Body of pancreas (tissue), 4 donors: ENCODE measurements at regions not wholly inside any gene's neighbourhood (a gene's known extent, or its start where the extent isn't known, plus 50 kb on each side); places are given as distances from the start of the nearest gene placed in this dataset.
"Not testable (repeated sequence)": the region's sequence is repeated elsewhere in the genome, so short reads cannot be mapped to it uniquely, and the experiment has no call there.

Experiments used
- ATAC-seq: fragments of 150-250 bp; one replicate; pipeline ENCODE4 v1.9.1; 2016
- DNase-seq, 4 donors: peaks; one replicate each; pipeline ENCODE4 v3.0.0-alpha.2; 2019
- H3K27ac ChIP-seq, 4 donors: fragments of 200-600 bp; sonication (generic); 1 replicate in 3 of 4; 2 replicates in 1 of 4; pipeline versions ENCODE4 v1.5.1 to v1.6.1; 2016 to 2019; ENCODE audit warnings: mild to moderate bottlenecking in 1 of 4, mixed read lengths in 1 of 4, moderate library complexity in 1 of 4
- H3K27me3 ChIP-seq, 2 donors: fragments of 200-600 bp; sonication (generic); one replicate each; pipeline ENCODE4 v1.6.0; 2016; ENCODE audit warnings: mild to moderate bottlenecking in 1 of 2
- H3K36me3 ChIP-seq, 2 donors: fragments of 200-600 bp; sonication (generic); replicated peaks in 1 of 2; 2 replicates each; pipeline ENCODE4 v1.5.1; 2016; ENCODE audit warnings: low read depth in 2 of 2; ENCODE audit not compliant: insufficient read depth in 1 of 2
- H3K4me1 ChIP-seq: fragments of 200-600 bp; sonication (generic); one replicate; pipeline ENCODE4 v1.6.0; 2016
- H3K4me3 ChIP-seq, 2 donors: fragments of 200-600 bp; sonication (generic); 1 replicate in 1 of 2; 2 replicates in 1 of 2; pipeline ENCODE4 v1.5.1; 2016 to 2019
- H3K9me3 ChIP-seq, 3 donors: fragments of 200-600 bp; sonication (generic); 1 replicate in 2 of 3; 2 replicates in 1 of 3; pipeline ENCODE4 v1.5.1; 2016
- POLR2A ChIP-seq, 3 donors: fragments of 450-650 bp; IDR thresholded peaks; one replicate each; pipeline ENCODE4 v1.6.1; 2016; ENCODE audit warnings: antibody characterized with exemption in 3 of 3, mild to moderate bottlenecking in 2 of 3
- WGBS, 2 donors: methylation state at CpG; one replicate each; pipeline ENCODE4 v1.1.5; 2017; 5-methylcytosine and 5-hydroxymethylcytosine counted together
- intact Hi-C: fragments of 100-400 bp; cut with DNase I; formaldehyde crosslinking; loops from one replicate; pipeline ENCODE4 v1.15.1; 2023
- TF ChIP-seq, protein P1 (sequence below), 7 experiments: fragments of 450-650 bp in 4 of 7; fragments of 200-600 bp in 3 of 7; sonication (generic) in 3 of 7; IDR thresholded peaks; one replicate each; pipeline ENCODE4 v1.5.1; 2016 to 2019; ENCODE audit warnings: antibody characterized with exemption in 7 of 7

DNA sequence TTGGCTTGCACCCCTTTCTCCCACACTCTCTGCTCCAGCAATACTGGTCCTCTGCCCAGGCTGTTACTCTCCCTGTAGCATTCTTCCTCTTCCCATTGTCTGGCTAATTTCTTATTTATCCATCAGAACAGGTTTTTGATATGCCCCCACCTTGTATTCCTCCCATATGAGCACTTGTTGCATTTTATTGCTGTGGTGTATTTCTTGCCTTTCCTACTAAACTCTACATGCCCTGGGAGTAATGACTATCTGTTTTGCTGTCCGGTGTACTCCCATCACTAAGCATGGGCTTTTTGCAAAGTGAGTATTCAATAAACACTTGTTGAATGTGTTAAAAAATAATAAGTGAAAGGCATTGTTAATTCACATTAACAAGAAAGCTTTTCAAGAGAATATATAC is 104.3 kb upstream of the RANBP3L start:
- DNase-seq: no peak
- no peaks in the 10 kb centered on the region for H3K9me3 ChIP-seq
- H3K4me3 ChIP-seq: no peak overlapping the region
- TF ChIP-seq, protein P1, sequence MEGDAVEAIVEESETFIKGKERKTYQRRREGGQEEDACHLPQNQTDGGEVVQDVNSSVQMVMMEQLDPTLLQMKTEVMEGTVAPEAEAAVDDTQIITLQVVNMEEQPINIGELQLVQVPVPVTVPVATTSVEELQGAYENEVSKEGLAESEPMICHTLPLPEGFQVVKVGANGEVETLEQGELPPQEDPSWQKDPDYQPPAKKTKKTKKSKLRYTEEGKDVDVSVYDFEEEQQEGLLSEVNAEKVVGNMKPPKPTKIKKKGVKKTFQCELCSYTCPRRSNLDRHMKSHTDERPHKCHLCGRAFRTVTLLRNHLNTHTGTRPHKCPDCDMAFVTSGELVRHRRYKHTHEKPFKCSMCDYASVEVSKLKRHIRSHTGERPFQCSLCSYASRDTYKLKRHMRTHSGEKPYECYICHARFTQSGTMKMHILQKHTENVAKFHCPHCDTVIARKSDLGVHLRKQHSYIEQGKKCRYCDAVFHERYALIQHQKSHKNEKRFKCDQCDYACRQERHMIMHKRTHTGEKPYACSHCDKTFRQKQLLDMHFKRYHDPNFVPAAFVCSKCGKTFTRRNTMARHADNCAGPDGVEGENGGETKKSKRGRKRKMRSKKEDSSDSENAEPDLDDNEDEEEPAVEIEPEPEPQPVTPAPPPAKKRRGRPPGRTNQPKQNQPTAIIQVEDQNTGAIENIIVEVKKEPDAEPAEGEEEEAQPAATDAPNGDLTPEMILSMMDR (IDR thresholded peaks at IDR 0.05): no peak
- TF ChIP-seq POLR2A (IDR thresholded peaks at IDR 0.05): no peak
- H3K4me1 ChIP-seq: peaks cover 5% of the 10 kb centered on the region
- H3K27me3 ChIP-seq: no peaks in the 10 kb centered on the region
- intact Hi-C loops: no loop called here
- no peak overlapping the region for H3K27ac ChIP-seq
- WGBS, 2 donors: 87 to 100% methylated on average over 1 of the region's 1 CpG
- ATAC-seq: no peak
- H3K36me3 ChIP-seq: no peaks in the 10 kb centered on the region

DNA sequence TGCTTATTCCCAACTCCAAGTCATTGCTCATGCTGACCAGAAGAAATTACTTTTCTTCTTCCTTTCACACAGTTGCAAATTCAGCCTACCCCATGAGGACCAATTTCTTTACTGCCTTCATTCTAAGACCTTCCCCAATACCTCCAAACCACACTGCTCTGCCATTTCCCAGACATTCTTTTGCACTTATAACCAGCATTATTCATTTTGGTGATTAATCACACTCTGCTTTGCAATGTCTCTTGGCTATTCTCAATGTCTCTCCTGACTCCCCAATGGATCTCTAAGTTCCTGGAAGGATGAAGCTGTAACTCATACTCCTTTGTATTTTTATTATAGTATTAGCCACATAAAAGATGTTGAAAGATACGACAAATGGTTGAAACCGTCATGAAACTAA is 105.7 kb upstream of the RANBP3L start:
- WGBS, 2 donors: 82 to 91% methylated on average over 2 of the region's 2 CpGs
- intact Hi-C loops: no loop called here
- no peaks in the 10 kb centered on the region for H3K36me3 ChIP-seq
- no peak overlapping the region for H3K27ac ChIP-seq
- TF ChIP-seq, protein P1 (IDR thresholded peaks at IDR 0.05): no peak
- no peak for TF ChIP-seq POLR2A (IDR thresholded peaks at IDR 0.05)
- no peaks in the 10 kb centered on the region for H3K9me3 ChIP-seq
- DNase-seq (no peak), ATAC-seq (no peak)
- H3K4me1 ChIP-seq: peaks cover 5% of the 10 kb centered on the region
- no peaks in the 10 kb centered on the region for H3K27me3 ChIP-seq
- no peak overlapping the region for H3K4me3 ChIP-seq

DNA sequence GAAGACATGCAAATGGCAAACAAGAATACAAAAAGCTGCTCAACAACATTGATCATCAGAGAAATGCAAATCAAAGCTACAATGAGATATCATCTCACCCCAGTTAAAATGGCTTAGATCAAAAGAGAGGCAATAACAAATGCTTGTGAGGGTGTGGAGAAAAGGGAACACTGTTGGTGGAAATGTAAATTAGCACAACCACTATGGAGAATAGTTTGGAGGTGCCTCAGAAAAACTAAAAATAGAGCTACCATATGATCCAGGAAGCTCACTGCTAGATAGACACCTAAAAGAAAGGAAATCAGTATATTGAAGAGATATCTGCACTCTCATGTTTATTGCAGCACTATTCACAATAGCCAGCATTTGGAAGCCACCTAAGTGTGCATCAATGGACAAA is 108.0 kb upstream of the RANBP3L start:
- intact Hi-C loops: not testable (repeated sequence)

DNA sequence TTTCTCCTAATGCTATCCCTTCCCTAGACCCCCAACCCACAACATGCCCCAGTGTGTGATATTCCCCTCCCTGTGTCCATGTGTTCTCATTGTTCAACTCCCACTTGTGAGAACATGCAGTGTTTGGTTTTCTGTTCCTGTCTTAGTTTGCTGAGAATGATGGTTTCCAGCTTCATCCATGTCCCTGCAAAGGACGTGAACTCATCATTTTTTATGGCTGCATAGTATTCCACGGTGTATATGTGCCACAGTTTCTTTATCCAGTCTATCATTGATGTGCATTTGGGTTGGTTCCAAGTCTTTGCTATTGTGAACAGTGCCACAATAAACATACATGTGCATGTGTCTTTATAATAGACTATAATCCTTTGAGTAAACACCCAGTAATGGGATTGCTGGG is 109.0 kb upstream of the RANBP3L start:
- WGBS, 2 donors: 84 to 94% methylated on average over 2 of the region's 2 CpGs
- ATAC-seq, H3K36me3 ChIP-seq, DNase-seq, H3K9me3 ChIP-seq, H3K4me1 ChIP-seq, H3K27ac ChIP-seq, H3K27me3 ChIP-seq, H3K4me3 ChIP-seq, intact Hi-C loops: not testable (repeated sequence)

More for the DNA sequence above, 108.0 kb upstream of the RANBP3L start:
- H3K9me3 ChIP-seq, H3K4me3 ChIP-seq, H3K4me1 ChIP-seq, H3K36me3 ChIP-seq, DNase-seq, H3K27ac ChIP-seq, H3K27me3 ChIP-seq, ATAC-seq: not testable (repeated sequence)

GRCh38 chr5:36414869-36415282 is 113.2 kb upstream of the RANBP3L start:
- no peak for DNase-seq
- H3K27me3 ChIP-seq: no peaks in the 10 kb centered on the region
- H3K4me1 ChIP-seq: no peaks in the 10 kb centered on the region
- no peak overlapping the region for H3K27ac ChIP-seq
- ATAC-seq: no peak
- no peaks in the 10 kb centered on the region for H3K9me3 ChIP-seq
- intact Hi-C loops: loop anchor here (5.0 kb wide), 2 partner anchors 92 to 277 kb away; no protein-coding TSS in a partner anchor
- 27 to 28% methylated on average over 3 of the region's 3 CpGs for WGBS, 2 donors
- no peak overlapping the region for H3K4me3 ChIP-seq
- no peaks in the 10 kb centered on the region for H3K36me3 ChIP-seq
- TF ChIP-seq POLR2A (IDR thresholded peaks at IDR 0.05): no peak
- TF ChIP-seq, protein P1 (IDR thresholded peaks at IDR 0.05): peak; percentile 12 to 67 (median 54)

- Histone ChIP-seq H3K27me3 (no peaks in the 10 kb centered on the region), H3K4me1 (no peaks in the 10 kb centered on the region), H3K27ac (no peak overlapping the region), H3K36me3 (no peaks in the 10 kb centered on the region), H3K4me3 (no peak overlapping the region), H3K9me3 (no peaks in the 10 kb centered on the region)
- TF ChIP-seq POLR2A (IDR thresholded peaks at IDR 0.05): no peak
- TF ChIP-seq, protein P1 (IDR thresholded peaks at IDR 0.05): no peak
- ATAC-seq: no peak
- intact Hi-C loops: loop anchor here (5.0 kb wide), 2 partner anchors 91 to 276 kb away; no protein-coding TSS in a partner anchor
- no peak for DNase-seq
Measured at GRCh38 chr5:36416605-36417004, 114.9 kb upstream of the RANBP3L start.
